GM18858 (cell line): ENCODE measurements at regions not wholly inside any gene's neighbourhood (a gene's known extent, or its start where the extent isn't known, plus 50 kb on each side); places are given as distances from the start of the nearest gene placed in this dataset.

Experiments used
- ATAC-seq: cut with Tn5 transposase; IDR thresholded peaks from one replicate; pipeline ENCODE4 v1.9.1; 2021; ENCODE audit not compliant: unreplicated experiment

DNA sequence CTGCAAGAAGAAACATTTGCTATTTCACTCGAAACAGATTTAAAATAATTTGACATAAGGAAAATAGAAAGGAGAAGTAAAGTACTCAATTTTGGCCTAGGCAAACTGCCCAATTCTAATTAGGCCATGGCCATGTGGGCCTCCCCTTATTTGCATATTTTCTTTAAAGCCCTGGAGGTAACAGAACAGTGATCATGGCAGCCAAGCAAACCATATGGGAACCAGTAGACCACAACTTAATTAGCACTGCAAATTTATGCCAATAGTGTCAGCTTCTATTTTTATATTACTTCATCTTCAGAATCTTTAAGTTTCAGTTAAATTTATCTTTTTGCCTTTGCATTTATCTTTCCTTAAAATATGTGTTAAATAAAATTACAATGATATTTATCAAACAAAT, 63.3 kb upstream of the THSD7A start:
- no peak for ATAC-seq

DNA sequence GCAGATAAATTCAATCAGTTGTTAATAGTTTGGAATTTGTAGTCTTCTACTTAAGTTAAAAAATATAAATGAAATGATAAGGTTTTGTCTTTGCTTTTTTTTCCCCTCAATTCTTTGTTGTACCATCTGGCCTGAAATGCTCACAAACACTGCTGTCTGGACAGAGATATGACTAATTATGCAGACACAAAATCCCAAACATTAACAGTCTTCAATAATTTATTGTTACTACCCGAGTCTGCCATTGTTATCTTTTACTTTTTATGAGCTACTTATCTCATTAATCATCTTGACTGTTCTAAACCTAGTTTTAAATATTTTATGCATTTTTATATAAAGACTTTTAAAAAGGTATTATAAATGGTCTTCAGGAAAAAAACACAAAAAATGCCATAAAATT, 64.7 kb upstream of the THSD7A start:
- no peak for ATAC-seq

DNA sequence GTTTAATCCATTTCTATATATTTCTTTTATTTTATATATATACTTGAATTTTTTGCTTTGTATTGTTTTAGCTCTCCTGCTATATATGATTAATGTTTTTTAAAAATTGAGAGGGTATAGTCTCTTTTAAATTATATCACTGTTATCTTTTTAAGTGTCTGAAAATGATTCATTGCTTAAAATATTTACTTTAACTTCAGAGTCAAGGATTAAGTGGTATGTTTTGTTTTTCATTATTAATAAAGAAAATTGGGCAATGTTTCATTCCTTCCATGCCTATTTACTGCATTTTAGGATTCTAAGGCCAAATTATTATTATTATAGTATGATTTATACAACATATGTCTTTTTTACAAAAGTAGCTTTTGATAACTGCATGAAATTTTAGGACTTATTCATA, 67.2 kb upstream of the THSD7A start:
- ATAC-seq: no peak

DNA sequence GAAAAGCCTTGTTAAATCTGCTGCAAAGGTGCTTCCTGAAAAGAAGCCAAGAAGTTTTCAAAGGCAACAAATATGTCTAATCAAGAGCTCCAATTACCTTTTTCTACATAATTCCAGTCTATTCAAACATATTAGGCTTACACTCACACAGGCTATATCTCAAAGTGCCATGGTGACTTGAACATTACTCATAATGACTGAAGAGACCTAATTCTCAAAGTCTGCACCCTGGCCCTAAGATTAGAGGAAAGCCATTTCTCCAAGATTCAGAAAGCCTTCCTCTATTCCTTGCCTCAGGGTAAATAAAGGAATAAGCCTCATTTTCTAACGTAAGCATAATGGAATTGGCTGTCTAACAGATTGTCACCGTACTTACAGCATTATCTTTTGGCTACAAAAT, 78.3 kb upstream of the THSD7A start:
- no peak for ATAC-seq

DNA sequence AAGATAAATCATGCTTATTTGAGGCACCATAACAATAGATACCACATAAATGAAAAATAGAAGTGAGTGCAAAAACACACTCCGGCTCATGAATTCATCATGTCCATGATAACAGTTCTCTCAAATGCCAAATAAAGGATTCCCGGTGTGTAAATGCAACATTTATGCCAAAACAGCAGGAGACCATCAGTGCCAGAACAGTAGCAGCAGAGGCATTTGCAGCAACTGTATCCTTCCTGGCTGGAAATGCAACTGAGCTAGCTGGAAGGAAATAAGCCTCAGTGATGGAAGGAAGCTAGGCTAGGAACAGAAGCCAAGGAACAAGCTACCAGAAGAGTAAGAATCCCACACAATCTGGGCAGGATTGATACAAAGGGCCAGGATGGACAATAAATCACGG, 79.9 kb upstream of the THSD7A start:
- no peak for ATAC-seq

DNA sequence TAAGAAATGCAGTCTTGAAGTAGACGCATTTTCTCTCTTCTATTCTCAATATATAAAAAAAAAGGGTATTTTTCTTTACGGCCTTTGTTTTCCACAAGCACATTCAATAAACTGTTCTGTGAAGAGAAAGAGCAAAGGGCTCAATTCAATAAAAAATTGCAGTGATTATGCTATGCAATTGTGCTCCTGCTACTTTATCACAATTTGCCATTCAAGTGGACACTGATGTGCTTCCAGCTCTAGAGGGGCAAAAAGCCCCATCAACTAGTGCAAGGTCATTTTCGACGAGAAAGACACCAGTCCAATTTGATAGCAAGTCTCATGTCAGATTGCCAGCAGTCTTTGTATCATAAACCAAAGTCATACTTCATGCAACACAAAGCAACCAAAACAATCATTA, 82.6 kb upstream of the THSD7A start:
- no peak for ATAC-seq

DNA sequence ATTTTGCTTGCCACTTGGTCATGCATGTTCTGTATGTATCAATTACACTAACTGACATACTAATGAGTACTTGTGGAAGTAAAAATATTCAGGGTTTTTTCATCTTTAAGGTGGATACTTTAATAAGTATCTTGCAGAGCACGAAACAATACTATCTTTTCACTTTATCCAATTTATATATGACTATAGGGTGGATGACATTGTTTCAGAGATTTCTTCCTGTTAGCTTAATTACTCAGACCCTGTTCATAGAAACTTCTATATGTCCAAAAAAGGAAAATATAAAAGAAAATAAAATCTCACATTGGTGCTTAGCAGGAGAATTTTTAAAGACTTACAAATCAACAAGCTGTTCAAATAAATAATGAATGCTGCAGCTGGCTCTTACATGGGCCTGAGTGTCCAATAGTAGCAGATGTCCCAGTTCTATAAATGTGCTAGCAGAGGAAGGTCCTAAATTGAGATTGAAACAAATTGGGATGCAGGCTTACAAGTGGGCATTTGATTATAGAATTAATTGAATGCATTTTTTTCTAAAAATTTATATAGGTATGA, 91.5 kb upstream of the THSD7A start:
- ATAC-seq: no peak

DNA sequence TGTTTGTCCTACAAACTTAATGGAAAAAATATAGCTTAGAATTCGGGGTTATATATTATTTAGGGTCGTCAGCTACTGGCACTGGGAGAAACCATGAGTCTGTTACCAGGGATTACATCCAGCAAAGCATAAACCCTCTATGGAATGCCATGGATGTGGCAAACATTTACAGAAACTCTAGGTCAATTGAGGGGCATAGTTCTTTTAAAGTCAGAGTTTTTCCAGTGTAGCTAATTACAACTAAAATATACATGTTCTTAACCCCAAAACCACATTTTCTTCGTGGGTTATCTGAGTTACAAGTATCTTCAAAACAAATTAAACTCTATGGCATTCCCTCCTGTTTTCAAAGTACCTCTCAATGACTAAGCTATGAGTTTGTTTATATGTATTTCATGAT, 99.3 kb upstream of the THSD7A start:
- ATAC-seq: no peak

DNA sequence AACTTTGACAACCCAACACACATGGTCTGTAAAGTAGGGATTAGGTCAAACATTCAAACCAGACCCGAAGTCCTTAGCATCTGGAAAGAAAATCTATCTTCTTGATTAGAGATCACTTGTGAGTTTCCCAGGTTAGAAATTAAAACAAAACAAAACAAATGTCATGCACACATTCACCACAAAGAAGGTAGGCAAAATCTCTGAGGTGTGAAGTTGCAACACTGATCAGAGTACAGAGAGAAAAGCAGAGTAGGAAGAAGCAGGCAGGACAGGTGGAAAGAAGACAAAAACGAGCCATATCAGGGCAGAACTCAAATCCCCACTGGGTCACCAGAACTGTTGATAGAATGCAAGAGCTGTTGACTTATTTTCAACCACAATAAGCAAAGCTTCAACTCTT, 102.8 kb upstream of the THSD7A start:
- ATAC-seq: no peak

DNA sequence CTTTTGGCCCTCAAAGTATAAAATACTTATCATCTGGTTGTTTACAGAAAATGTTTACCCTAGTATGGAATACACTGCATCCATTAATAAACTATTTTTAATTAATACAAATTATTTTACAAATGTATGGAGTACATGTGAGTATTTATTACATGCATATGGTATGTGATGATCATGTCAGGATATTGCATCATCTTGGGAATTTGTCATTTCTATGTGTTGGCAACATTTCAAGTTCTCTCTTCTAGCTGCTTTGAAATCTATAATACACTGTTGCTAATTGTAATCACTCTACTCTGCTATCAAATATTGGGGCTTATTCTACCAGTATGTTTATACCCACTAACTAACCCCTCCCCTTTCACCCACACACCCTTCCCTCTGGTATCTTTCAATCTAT, 103.9 kb upstream of the THSD7A start:
- no peak for ATAC-seq

DNA sequence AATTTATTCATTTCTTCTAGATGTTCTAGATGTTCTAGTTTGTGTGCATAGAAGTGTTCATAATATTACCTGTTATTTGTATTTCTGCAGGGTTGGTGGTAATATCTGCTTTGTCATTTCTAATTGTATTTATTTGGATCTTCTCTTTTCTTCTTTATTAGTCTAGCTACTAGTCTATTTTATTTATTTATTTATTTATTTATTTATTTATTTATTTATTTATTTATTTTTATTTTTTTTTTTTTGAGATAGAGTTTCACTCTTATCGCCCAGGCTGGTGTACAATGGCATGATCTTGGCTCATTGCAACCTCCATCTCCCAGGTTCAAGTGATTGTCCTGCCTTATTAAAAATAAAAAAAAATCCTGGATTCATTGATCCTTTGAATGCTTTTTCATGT, 114.8 kb upstream of the THSD7A start:
- no peak for ATAC-seq

DNA sequence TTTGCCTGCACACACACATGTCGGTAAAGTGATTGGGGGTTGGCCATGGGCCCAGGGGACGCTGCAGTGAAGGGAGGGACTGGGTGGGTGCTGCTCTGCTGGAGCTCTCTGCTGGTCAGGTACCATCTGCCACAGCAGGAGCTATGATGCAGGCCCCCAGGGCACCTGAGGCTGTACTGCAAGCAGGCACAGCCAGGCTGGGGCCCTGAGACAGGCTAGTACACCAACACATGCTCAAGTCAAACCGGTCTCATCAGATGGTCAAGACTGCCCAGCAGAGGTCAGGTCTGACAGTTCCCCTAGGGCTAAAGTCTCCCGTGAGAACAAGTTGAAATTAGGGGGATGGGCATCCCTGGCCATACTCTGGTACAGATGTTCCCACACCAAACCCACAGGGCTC, 118.3 kb upstream of the THSD7A start:
- ATAC-seq: no peak

DNA sequence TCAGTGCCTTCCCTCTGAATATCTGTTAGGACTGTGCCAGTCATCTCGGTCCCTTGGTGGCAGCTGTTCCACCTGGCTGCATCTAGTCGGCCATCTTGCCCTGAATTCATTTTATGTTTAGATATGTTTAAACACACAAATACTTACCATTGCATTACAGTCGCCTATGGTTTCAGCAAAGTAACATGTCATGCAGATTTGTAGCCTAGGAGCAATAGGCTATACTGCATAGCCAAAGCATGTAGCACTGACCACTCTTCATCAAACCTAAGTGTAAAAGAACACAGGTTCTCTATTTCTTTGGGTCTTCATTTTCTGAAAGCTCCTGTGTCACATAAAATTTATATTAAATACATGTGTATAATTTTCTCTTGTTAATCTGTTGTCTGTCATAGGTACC, 118.9 kb upstream of the THSD7A start:
- ATAC-seq: no peak

DNA sequence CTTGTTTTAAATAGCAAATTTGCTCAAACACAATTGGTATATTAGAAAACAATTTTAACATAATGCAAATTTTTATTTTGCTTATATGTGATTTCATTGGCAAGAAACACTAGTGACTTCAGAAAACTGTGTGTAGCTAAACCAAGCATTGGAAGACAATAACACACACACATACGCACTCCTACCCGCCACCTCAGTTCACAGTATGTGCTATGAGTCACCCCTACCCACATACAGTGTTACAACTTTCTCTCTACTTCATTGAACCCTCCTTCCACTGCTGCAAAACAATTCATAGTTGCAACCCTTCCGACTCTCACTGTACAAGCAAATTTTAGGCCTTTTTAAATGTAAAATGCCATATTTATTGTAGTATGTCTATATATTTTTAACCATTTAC, 119.9 kb upstream of the THSD7A start:
- no peak for ATAC-seq

DNA sequence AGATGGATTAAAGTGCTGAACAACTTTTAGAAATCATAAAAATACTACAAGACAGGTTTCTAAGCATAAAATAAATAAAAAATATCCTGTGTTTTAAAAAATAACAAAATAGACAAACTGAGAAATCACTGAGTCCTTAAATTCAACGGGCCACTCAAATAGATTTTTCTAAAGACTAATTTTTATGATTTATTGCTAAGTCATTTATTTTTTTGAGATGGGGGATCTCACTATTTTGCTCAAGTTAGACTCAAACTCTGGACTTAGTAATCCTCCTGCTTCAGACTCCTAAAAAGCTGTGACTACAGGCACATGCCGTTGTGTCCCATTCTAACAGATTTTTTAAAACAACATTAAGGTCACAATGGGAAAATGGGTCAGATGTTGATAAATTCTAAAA, 121.0 kb upstream of the THSD7A start:
- no peak for ATAC-seq

DNA sequence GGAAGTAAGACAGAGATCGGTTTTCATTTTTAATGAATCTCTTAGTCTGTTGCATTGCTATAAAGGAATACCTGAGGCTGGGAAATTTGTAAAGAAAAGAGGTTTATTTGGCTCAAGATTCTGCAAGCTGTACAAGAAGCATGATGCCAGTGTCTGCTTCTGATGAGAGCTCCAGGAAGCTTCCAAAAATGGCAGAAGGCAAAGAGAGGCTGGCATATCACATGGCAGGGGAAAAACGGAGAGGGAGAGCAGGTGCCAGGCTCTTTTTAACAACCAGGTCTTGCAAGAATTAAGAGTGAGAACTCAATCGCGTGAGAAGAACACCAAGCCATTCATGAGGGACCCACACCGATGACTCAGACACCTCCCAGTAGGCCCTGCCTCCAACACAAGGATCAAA, 125.0 kb upstream of the THSD7A start:
- ATAC-seq: no peak

DNA sequence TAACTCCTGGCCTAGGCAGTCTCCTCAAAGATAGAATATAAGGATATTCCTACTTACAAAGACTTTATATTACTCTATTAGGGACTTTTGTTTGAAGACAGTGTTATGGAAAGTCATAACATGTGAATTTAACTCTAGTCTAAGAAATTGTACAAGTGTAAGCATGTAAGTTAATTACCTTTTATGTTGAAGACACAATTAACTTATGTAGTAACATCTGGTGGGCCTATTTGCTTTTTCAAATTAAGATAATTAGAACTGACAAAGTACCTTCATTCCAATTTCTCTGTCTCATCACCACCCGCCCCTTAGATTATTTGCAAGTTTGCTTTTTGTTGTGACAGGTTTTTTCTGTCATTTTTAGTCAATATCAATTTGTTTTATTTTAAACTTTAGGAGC, 126.0 kb upstream of the THSD7A start:
- no peak for ATAC-seq

DNA sequence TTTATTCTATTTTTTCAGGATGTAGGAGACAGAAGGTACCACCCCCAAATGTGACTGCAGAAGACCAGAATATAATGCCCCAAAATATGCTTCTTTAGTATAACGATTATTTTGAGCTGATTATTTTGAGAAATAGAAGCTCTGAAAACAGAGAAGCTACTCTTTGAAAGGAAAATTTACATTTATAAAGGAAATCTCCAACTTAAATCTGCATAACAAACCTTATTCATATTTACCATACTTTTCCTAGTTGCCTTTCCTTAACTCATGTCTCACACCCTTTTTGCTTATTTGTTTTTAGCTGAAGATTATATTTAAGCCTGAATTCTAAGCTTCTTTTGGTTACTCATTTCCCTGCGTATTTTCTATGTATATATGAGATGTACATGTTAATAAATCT, 127.1 kb upstream of the THSD7A start:
- no peak for ATAC-seq

DNA sequence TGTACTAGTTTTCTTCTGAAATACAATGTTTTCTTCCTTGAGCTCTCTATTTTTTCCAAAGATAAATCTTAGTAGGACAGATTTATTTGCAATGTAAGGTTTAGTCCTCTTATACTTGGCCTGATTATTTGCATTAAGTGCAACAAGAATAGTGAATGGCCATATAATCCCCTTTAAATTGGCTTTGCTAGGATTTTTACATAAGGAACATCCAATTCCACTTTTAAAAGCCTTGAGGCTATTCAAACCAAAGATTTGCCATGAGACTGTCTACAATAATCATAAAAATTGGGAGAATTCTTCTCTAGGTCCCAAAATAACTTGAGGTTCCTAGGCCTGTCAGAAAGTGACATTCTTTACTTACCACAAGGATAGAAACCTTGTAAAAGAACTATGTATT, 128.6 kb upstream of the THSD7A start:
- ATAC-seq: no peak

DNA sequence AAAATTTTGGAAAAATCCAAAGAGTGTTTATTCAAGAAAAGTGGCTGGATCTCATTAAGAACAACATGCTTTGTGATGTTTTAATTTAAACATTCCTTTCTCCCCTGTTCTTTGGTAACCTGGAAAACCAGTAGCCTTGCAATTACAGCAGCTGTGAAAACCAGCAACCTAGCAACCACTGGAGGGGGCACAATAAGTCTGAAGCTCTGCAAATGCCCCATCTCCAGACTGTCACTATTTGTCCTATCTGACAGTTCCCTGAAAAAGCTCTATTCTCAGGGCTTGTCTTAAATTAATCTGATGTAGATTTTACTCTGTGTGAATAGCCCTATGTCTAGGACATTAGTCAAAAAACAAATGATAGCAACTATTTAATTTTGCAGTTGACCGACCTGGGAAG, 137.6 kb upstream of the THSD7A start:
- ATAC-seq: no peak

DNA sequence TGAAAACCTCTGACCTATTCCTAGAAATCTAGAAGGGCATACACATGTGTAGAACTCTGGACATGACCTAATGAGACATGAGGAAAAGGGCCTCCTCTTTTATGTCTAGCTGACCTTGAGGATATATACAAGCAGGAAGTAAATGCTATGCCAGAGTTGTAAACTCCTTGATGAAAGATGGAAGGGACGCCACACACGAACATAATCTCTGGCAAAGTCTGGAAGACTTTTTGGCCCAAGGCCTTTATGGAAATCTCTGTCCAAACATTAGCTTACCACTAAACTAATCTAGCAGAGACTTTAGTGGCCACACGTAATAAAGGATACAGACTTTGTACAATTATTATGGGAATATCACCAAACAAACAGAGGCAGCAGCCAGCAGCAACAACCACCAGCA, 138.1 kb upstream of the THSD7A start:
- no peak for ATAC-seq

DNA sequence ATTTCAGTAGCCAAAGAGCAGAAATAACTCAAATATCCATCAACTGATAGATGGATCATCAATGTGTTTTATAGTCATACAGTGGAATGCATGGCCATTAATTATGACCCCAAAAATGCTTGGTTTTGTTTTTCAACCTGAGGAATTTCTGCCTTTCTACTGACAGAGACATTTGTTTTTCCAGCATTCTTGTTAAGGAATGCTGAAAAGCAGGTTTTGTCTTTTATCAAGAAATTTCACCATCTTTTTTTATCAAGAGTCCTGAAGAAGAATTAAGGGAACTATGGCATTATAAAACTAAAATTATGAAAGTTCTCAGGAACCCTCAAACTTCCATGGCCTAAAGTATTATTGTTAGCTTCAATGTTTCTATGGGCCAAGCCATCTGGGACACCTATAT, 153.4 kb upstream of the THSD7A start:
- no peak for ATAC-seq

DNA sequence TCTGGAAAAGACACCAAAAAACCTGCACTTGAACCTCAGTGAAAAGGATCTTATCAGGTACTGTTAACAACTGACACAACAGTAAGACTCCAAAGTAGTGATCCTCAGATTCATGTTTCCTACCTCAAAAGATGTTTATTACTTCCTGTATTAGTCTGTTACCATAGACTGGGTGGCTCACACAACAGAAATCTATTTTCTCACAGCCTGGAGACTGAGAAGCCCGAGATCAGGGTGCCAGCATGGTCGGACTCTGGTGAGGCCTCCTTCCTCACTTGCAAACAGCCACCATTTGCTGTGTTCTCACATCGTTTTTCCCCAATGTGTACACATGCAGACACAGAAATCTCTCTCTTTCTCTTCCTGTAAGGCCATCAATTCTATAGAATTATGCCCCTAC, 154.0 kb upstream of the THSD7A start:
- ATAC-seq: no peak

DNA sequence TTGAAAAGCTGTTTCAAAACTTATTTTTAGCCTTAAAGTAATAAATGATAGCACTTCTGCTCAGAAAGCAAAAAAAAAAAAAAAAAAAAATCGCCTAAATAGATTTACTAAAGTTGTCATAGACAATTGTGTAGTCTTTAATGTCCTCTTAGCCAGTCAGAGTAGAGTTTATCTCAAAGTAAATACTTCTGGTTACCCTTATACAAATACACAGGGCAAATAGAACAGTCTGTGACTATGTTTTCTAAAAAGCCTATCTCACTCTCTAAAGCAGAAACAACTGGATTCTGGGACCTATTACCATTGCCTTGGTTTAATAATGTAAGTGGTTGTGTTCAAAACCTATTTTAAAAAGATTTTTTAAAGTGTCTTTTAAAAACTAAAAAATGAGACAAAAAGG, 156.2 kb upstream of the THSD7A start:
- ATAC-seq: no peak
